Lung (tissue), 11 donors: ENCODE measurements at regions not wholly inside any gene's neighbourhood (a gene's known extent, or its start where the extent isn't known, plus 50 kb on each side); places are given as distances from the start of the nearest gene placed in this dataset.

Source experiments
- ATAC-seq: fragments of 200-7000 bp; cut with Tn5 transposase; one replicate; pipeline ENCODE4 v1.9.1; 2020; ENCODE audit warnings: moderate number of reproducible peaks; ENCODE audit not compliant: insufficient read depth, low FRiP score
- DNase-seq, 3 donors: peaks; one replicate each; pipeline ENCODE4 v3.0.0-alpha.2; 2013 to 2017
- H3K27ac ChIP-seq, 2 donors: one replicate each; pipeline ENCODE4 v1.5.1; 2013; ENCODE audit warnings: mild to moderate bottlenecking in 2 of 2, moderate library complexity in 2 of 2, control low read depth in 1 of 2, inconsistent platforms in 1 of 2, low read depth in 1 of 2, low read length in 1 of 2
- H3K27me3 ChIP-seq, 3 donors: one replicate each; pipeline ENCODE4 v1.5.1; 2013; ENCODE audit warnings: low read length in 2 of 3; ENCODE audit not compliant: control insufficient read depth in 3 of 3, insufficient read depth in 3 of 3
- H3K36me3 ChIP-seq, 4 donors: one replicate each; pipeline ENCODE4 v1.5.1; 2013; ENCODE audit warnings: low read length in 4 of 4, mild to moderate bottlenecking in 1 of 4, moderate library complexity in 1 of 4; ENCODE audit not compliant: control insufficient read depth in 4 of 4, insufficient read depth in 4 of 4
- H3K4me1 ChIP-seq, 5 donors: one replicate each; pipeline ENCODE4 v1.5.1; 2013; ENCODE audit warnings: low read length in 5 of 5, mild to moderate bottlenecking in 2 of 5, moderate library complexity in 1 of 5; ENCODE audit not compliant: control insufficient read depth in 5 of 5, insufficient read depth in 5 of 5
- H3K4me3 ChIP-seq: one replicate; pipeline ENCODE4 v1.5.1; 2013; ENCODE audit warnings: mild to moderate bottlenecking, control low read depth, moderate library complexity
- H3K9ac ChIP-seq, 2 donors: one replicate each; pipeline ENCODE4 v1.5.1; 2013; ENCODE audit warnings: low read length in 2 of 2, control low read depth in 1 of 2; ENCODE audit not compliant: insufficient read depth in 1 of 2
- H3K9me3 ChIP-seq, 4 donors: one replicate each; pipeline ENCODE4 v1.5.1; 2013; ENCODE audit warnings: low read length in 3 of 4, mild to moderate bottlenecking in 1 of 4, moderate library complexity in 1 of 4; ENCODE audit not compliant: control insufficient read depth in 4 of 4, insufficient read depth in 3 of 4
- CTCF ChIP-seq: IDR thresholded peaks from 2 replicates; pipeline ENCODE4 v1.5.1; 2012; ENCODE audit warnings: mild to moderate bottlenecking; ENCODE audit errors: control extremely low read depth, extremely low read depth
- WGBS, 2 donors: extraction: QIAGEN DNeasy Blood & Tissue Kit; methylation state at CpG; one replicate each; pipeline ENCODE4 v1.1.7; 2013; 5-methylcytosine and 5-hydroxymethylcytosine counted together
- donor health status: control.
- donor health status: control.
- donor health status: Bipolar disorder and iron deficiency.
- donor health status: healthy.
- donor health status: DM: yes; HTN: yes; CAD: no.

- no peak overlapping the region for H3K27ac ChIP-seq
- H3K4me3 ChIP-seq = no peak overlapping the region
- no peaks in the 10 kb centered on the region for H3K4me1 ChIP-seq
- no peak overlapping the region for H3K9ac ChIP-seq
- no peak for ATAC-seq
- no peaks in the 10 kb centered on the region for H3K27me3 ChIP-seq
- WGBS, 2 donors = 72 to 76% methylated on average over 3 of the region's 3 CpGs
- no peaks in the 10 kb centered on the region for H3K9me3 ChIP-seq
- no peak for TF ChIP-seq CTCF
- H3K36me3 ChIP-seq = no peaks in the 10 kb centered on the region
- no peak for DNase-seq
These were observed 217.8 kb upstream of the SOX9 start for GRCh38 chr17:71902894-71903506.

- DNase-seq = no peak
These were observed 215.3 kb upstream of the SOX9 start for GRCh38 chr17:71905376-71906031.

GRCh38 chr17:71909155-71909554 lies 211.7 kb upstream of the SOX9 start:
- ATAC-seq = no peak
- 83% methylated on average over 5 of the region's 5 CpGs for WGBS, 2 donors
- Histone ChIP-seq H3K4me1 (no peaks in the 10 kb centered on the region), H3K36me3 (no peaks in the 10 kb centered on the region), H3K9me3 (no peaks in the 10 kb centered on the region), H3K9ac (no peak overlapping the region), H3K27me3 (no peaks in the 10 kb centered on the region), H3K27ac (no peak overlapping the region), H3K4me3 (no peak overlapping the region)
- no peak for TF ChIP-seq CTCF
- DNase-seq = no peak

More at GRCh38 chr17:71905376-71906031, 215.3 kb upstream of the SOX9 start:
- H3K4me1 ChIP-seq = no peaks in the 10 kb centered on the region
- 96 to 97% methylated on average over 3 of the region's 3 CpGs for WGBS, 2 donors
- no peak overlapping the region for H3K27ac ChIP-seq
- H3K9me3 ChIP-seq = no peaks in the 10 kb centered on the region
- ATAC-seq = no peak
- no peak overlapping the region for H3K9ac ChIP-seq
- H3K27me3 ChIP-seq = no peaks in the 10 kb centered on the region
- no peak for TF ChIP-seq CTCF
- H3K4me3 ChIP-seq = no peak overlapping the region
- no peaks in the 10 kb centered on the region for H3K36me3 ChIP-seq
